GM19452 (cell line): ENCODE measurements at regions not wholly inside any gene's neighbourhood (a gene's known extent, or its start where the extent isn't known, plus 50 kb on each side); places are given as distances from the start of the nearest gene placed in this dataset.
"Not testable (repeated sequence)": the region's sequence is repeated elsewhere in the genome, so short reads cannot be mapped to it uniquely, and the experiment has no call there.

ENCODE experiments used
- ATAC-seq: cut with Tn5 transposase; IDR thresholded peaks from one replicate; pipeline ENCODE4 v1.9.1; 2021; ENCODE audit not compliant: unreplicated experiment

- no peak for ATAC-seq
These were observed 179.3 kb upstream of the FAT3 start for GRCh38 chr11:92045301-92045700.

DNA sequence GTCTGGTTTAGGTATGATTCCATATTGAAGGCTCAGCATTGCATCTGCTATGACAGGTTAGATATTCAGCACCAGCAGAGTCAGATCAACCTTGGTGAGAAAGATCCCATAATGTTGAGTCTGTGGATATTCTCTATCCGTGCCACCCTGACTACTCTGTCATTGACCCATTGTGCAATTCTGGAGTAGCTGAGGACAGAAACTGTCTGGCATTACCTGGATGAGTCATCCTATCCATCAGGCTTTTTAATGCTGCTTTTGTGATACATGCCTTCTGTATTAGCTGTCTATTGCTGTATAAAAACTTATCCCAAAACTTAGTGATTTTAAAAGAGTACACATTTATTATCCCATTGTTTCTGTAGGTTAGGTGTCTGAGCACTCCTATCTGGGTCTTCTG lies 189.1 kb upstream of the FAT3 start:
- ATAC-seq = no peak

DNA sequence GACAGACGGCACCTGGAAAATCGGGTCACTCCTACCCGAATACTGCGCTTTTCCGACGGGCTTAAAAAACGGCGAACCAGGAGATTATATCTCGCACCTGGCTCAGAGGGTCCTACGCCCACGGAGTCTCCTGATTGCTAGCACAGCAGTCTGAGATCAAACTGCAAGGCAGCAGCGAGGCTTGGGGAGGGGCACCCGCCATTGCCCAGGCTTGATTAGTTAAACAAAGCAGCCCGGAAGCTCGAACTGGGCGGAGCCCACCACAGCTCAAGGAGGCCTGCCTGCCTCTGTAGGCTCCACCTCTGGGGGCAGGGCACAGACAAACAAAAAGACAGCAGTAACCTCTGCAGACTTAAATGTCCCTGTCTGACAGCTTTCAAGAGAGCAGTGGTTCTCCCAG lies 197.5 kb upstream of the FAT3 start:
- ATAC-seq = not testable (repeated sequence)

DNA sequence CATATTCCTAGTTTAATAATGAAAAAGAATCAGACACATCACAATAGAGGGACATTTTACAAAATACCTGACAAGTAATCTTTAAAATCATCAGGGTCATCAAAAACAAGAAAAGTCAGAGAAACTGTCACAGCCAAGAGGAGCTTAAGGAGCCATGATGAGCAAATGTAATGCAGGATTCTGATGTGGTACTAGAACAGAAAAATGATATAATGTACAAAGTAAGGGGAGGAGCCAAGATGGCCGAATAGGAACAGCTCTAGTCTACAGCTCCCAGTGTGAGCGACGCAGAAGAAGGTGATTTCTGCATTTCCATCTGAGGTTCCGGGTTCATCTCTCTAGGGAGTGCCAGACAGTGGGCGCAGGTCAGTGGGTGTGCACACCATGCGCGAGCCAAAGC lies 198.0 kb upstream of the FAT3 start:
- no peak for ATAC-seq

DNA sequence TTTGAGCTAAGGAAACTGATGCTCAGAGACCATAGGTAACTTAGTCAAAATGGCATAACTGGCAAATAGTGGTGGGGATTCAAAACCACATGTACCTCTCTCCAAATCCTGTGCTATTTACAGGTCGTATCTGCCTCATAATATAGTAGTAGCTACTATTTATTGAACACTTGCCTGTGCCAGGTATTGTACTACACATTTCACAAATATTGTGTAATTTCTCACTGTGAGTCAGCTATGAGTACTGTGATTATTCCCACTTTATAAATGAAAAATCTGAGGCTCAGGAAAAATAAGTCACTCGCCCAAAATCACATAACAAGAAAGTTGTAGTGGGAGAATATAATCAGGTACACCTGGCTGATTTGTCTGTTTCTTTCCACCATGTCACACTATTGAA lies 199.8 kb upstream of the FAT3 start:
- no peak for ATAC-seq

DNA sequence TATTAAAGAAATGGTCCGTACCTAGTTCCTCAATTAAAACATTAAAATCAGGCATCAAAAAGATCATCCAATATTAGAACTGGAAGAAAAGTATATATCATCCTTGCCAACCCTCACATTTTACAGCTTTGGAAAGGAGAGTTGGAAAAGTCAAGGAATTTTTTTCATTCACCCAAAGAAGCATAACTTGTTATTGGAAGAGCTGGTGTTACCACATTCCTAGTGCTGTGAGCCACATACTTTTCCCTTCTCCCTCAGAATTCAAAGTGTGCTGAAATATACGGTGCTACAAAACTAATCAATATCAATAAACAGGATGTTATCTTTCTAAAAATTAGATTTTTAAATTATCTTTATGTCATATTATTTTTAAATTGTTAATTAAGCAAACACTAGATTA lies 202.1 kb upstream of the FAT3 start:
- no peak for ATAC-seq

- no peak for ATAC-seq
These were observed 206.3 kb upstream of the FAT3 start for GRCh38 chr11:92018332-92018731.

DNA sequence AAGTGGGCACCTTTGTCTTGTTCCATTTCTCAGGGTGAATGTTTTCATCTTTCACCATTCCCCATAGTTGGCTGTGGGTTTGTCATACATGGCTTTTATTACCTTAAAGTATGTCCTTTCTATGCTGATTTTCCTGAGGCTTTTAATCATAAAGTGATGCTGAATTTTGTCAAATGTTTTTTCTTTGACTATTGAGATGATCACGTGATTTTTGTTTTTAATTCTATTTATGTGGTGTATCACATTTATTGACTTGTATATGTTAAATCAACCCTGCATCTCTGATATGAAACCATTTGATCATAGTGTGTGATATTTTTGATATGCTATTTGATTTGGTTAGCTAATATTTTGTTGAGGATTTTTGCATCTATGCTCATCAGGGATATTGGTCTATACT lies 216.4 kb upstream of the FAT3 start:
- ATAC-seq = no peak

- ATAC-seq = no peak
These were observed 222.1 kb upstream of the FAT3 start for GRCh38 chr11:92002568-92002967.

GRCh38 chr11:91998481-91998880 lies 226.1 kb upstream of the FAT3 start:
- no peak for ATAC-seq

DNA sequence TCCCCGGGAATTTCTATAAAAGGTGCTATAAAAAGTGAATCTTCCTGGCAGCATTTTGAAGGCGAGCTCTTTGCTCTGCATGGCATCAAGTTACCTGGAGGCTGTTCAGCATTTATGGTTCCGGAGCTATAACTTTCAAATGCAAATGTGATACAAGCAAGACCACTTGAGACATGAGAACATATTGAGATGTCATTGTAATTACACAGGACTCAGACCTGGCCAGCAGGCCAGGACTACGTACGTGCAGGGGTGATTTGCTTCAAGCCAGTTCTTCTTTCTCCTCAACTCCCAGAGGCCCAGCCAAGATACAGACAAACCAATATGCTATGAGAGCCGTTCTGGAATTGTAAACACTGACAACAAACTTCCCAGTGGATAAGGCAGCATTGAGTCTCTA lies 227.4 kb upstream of the FAT3 start:
- no peak for ATAC-seq

- ATAC-seq = no peak
These were observed 228.1 kb upstream of the FAT3 start for GRCh38 chr11:91996526-91996925.

- ATAC-seq = not testable (repeated sequence)
These were observed 236.2 kb upstream of the FAT3 start for GRCh38 chr11:91988443-91988842.

DNA sequence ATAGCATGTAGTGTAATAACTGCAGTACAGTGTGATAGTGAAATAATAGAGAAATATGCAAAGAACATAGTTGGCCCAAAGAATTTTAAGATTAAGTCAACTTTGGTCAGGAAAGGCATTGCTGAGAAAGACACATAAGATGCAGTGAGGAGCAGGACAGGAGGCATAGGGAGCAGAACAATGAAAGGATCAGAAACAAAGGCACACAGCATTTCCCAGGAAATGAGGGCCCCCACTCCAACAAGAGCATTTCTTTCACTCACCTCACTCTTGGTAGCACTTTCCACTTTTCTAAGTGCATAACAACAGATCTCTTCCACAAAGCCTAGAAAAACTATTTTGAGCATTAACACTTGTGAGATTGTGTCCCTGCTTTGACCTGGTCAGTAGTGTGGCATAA lies 238.4 kb upstream of the FAT3 start:
- no peak for ATAC-seq

DNA sequence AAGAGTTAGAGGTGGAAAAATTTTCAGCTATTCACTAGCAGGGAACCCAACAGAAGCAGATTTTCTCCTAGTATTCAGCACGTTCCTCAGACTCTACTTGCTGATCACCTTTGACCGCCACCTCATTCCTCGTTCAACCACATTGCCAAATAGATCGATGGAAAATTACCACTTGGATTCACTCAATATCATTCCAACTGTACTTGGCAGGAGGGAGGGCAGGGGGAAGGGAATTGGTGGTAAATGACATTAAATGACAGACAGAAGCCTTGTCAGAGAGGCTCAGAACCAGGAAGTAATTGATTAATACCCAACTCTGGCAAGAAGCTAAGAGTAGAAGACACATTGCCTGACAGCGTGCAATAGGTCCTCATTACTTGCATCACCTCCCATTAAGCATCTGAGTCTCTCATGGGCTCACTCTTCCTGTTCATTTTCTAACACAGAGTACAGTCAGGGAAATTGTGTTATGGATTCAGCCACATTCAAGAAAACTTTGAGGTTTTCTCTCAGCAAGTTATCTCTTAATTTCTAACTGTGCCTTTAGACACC lies 240.5 kb upstream of the FAT3 start:
- ATAC-seq = no peak

DNA sequence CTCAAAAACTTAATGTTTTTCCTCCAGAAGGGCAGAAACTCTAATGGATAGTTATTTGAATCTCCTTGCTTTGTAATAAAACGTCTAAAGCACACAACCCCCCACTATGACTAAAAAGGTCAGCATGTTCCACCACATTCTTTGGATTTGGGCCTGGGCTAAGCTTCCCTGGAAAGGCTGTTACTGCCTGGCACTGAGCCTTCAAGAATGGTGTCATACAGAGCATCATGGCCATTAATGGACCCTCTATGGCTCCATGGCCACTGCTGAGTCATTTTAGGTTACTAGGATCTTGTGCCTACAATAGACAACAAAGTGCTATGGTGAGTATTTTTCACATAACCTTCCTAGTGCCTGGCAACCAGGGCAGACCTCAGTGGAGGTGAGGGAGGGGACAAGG lies 242.6 kb upstream of the FAT3 start:
- ATAC-seq = no peak

DNA sequence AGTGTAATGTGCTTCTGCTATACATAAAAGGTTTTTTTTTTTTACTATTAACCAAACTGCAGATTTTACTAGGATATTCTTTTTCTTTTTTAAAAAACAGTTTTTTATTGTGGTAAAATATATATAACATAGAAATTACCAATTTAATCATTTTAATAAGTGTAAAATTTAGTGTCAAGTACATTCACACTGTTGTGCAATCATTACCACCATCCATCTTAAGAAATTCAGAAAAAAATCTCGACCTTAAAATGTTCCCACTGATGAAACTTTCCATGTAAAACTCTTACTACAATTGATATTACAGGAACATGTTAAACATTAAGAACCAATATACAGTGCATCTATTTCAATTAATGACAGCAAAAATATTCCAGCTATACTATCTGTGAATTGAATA lies 244.8 kb upstream of the FAT3 start:
- ATAC-seq = no peak

DNA sequence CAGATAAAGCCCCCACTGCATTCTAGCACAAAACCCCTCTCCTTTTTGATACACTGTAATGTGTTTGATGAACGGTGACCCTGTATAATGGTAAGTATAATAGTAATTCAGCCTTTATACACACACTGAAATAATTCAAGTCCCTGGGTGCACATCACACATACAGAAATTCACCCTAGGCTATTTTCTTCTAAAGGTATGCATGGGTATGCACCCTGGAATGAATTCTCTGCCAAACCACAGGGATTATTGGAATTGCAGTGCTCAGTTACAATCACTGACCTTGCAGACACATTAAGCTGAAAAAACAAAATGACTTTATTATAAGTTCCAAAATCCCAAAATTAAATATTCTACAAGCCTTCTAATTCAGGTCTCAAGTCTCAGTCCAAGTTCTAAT lies 245.9 kb upstream of the FAT3 start:
- ATAC-seq = no peak

- ATAC-seq = no peak
These were observed 251.9 kb upstream of the FAT3 start for GRCh38 chr11:91972665-91973266.

GRCh38 chr11:91970624-91971023 lies 254.0 kb upstream of the FAT3 start:
- ATAC-seq = no peak

DNA sequence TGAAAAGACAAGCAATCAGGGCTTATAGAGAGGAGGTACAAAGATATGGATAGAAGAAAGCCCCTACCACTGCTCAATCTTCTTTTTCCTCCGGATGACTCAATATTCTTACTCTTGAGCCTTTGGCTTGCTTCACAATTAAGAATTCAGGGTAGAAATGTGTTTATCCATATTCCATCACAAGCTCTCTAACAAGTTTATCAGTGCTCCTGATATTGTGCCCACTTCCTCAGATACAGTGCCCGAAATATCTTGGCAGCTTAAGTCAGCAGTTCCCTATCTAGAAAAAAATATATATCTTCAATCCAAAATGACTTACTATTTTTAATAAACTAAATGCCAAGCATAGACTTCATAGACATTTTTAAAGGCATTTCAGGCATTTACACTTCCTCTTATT lies 255.1 kb upstream of the FAT3 start:
- ATAC-seq = no peak

- no peak for ATAC-seq
These were observed 256.9 kb upstream of the FAT3 start for GRCh38 chr11:91967691-91968045.

DNA sequence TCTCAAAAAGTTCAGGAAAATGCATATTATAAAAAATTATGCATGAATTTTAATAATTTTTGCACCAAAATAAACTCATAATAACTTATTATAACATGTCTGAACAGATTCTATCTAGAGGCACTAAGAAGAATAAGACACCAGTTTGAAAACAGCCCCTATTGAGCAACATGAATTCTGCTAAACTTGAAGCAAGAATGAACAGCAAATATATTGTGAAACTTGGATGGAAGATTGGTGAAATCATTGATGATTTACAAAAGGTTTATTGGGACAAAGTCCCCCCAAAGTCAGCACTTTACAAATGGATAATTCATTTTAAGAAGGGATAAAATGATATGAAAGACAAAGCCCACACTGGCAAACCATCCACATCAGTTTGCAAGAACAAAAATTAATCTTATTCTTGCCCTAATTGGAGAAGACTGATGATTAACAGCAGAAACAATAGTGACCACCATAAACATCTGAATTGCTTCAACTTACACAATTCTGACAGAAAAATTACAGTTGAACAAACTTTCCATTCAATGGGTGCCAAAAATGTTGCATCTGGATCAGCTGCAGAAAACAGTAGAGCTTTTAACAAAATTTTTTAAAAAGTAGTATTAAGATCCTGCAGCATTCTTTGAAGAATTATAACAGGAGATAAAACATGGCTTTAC lies 257.5 kb upstream of the FAT3 start:
- ATAC-seq = no peak
